GM10266 (cell line): ENCODE measurements at regions not wholly inside any gene's neighbourhood (a gene's known extent, or its start where the extent isn't known, plus 50 kb on each side); places are given as distances from the start of the nearest gene placed in this dataset.

Experiments used
- DNase-seq: peaks from one replicate; pipeline ENCODE4 v3.0.0; 2012; ENCODE audit errors: extremely low spot score
- CTCF ChIP-seq: IDR thresholded peaks from 2 replicates; pipeline ENCODE4 v1.5.1; 2012; ENCODE audit warnings: mild to moderate bottlenecking, low read depth; ENCODE audit not compliant: control insufficient read depth, insufficient read depth; ENCODE audit errors: missing control alignments

- DNase-seq: no peak
- TF ChIP-seq CTCF: no peak
These were observed 285.3 kb upstream of the KLF14 start for GRCh38 chr7:131019351-131019750.

DNA sequence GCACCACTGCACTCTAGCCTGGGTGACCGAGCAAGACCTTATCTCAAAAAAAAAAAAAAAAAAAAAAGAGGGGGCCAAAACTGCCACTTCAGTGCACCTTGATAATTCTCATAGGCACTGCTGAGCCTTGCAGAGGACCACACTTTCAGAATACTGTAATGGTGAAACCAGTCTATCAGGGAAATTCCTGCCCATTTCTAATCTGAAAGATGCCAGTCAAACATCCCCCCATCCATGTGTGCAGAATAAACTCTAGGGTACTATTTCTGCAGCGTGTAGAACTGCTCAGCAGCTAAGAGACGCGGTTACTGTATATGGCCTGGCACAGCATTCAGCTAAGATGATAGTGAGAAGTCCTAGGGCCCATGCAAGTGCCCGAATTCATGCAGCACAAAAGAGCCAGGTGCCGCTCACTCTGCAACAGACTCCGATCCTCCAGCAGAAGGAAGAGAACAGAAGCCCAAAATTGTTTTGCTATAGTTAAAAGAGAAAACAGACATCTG, 286.8 kb upstream of the KLF14 start:
- DNase-seq: no peak
- TF ChIP-seq CTCF: no peak

- no peak for DNase-seq
- no peak for TF ChIP-seq CTCF
These were observed 287.5 kb upstream of the KLF14 start for GRCh38 chr7:131021460-131021859.

DNA sequence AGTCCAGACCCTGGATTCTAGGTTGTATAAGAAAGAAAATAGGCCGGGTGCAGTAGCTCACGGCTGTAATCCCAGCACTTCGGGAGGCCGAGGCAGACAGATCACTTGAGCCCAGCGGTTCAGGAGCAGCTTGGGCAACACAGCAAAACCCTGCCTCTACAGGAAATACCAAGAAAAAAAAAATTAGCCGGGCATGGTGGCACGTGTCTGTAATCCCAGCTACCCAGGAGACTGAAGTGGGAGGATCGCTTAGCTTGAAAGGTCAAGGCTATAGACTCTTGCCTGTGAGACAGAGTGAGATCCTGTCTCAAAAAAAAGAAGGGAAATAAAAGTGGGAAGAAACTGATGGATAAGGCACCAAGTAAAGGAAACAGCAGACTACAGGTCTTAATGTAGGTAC, 287.9 kb upstream of the KLF14 start:
- DNase-seq: no peak
- TF ChIP-seq CTCF: no peak

DNA sequence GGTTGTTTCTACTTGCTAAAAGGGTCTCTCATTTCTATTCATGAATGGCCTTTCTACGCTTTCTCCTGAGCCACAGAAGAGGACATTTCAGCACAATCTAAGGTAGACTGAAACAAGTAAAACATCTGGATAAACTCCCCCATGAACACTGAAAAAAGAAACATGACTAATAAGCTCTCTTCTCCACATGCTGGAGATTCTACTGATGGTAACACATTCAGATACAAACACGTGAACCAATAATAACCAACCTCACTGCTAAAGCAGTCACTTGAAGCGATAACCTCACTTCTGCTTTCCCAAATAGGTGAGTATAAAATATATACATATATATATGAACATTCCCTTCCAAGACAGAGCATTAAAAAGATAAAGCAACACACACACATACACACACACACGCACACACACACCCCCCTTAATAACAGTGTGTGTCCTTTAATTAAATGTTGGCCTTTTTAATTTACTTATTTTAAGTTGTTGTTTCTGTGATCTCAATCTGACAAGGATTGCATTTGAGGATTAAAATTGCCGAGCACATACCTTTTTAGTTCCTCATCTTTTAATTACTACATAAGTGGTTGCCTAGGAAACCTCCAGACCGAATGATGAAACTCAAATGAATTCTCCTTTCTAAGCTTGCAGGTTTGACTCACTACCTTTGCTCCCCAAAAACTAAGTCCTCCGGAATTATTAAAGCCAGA, 292.4 kb upstream of the KLF14 start:
- DNase-seq: no peak

DNA sequence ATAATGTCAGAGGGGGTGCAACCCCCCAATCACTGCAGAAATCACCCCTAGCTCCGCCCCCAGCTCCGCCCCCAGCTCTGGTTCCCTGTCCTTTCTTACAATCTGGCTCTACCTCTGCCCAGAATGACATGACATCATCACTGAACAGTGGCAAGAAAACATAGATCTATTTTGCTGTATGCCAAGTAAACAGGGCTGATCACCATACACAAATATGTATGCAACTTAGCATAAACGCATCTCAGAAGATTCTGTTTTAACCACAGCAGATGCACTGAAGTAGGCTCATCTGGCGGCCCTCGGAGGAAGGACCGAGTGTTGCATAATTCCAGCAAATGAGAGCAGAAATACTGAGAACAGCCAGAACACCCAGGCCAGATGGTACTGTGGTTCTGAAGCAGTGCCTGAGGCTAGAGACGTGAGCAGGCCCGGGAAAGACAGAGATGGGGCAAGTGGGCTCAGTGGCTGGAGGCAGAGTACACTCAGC, 293.3 kb upstream of the KLF14 start:
- TF ChIP-seq CTCF: no peak
- DNase-seq: no peak

More for the DNA sequence above, 292.4 kb upstream of the KLF14 start:
- TF ChIP-seq CTCF: no peak

DNA sequence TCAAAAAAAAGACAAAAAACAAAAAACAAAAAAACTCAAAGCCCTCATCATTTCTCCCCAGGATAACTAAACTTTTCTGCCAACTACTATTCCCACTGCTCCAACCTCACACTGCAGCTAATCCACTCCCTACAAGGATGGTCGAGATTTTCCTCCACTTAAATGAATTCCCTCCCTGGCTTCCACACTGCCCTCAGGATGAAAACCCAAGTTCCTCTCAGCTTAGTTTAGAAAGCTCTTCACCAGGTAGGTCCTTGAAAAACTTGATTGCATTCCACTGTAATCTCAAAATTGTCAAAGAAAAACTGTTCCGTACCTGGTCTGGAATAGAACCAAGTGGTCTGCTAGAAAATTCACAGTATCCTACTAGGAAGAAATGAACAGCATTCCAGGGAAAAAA, 294.3 kb upstream of the KLF14 start:
- DNase-seq: no peak
- TF ChIP-seq CTCF: no peak
